NCI-H1930 (cell line): ENCODE measurements at regions not wholly inside any gene's neighbourhood (a gene's known extent, or its start where the extent isn't known, plus 50 kb on each side); places are given as distances from the start of the nearest gene placed in this dataset.
"Not testable (repeated sequence)": the region's sequence is repeated elsewhere in the genome, so short reads cannot be mapped to it uniquely, and the experiment has no call there.

Experiments used
- DNase-seq, 2 experiments: peaks; one replicate each; lab custom pipeline; 2025; lab: John Stamatoyannopoulos, UW

DNA sequence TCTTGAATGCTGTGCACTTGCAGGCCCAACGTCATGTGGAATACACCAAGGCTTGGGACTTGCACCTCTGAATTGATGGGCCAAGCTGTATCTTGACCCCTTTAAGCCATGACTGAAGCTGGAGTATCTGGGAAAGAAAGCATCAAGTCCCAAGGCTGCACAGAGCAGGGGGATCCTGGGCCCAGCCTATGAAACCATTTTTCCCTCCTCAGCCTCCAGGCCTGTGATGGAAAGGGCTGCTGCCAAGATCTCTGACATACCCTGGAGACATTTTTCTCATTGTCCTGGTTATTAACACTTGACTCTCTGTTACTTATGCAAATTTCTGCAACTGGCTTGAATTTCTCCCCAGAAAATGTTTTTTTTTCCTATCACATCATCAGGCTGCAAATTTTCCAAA lies 174.0 kb upstream of the SNX2 start:
- no peak for DNase-seq

DNA sequence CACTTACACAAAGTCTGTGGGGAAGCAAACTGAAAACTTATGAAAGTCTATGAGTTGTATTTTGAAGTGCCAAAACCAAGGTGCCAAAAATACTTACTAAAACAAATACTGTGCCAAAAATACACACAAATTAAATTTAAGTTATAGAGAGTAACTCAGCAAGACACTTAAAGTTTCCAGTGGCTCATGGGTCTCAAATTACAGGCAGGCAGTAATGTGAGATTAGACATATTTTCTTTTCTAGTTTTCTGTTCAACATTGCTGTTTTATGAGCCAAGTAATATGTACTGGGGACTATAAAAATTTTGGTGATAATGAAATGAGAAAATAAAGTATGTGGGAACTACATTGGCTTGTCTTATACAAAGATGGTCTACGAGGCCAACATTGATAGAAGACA lies 172.2 kb upstream of the SNX2 start:
- DNase-seq, result no peak

DNA sequence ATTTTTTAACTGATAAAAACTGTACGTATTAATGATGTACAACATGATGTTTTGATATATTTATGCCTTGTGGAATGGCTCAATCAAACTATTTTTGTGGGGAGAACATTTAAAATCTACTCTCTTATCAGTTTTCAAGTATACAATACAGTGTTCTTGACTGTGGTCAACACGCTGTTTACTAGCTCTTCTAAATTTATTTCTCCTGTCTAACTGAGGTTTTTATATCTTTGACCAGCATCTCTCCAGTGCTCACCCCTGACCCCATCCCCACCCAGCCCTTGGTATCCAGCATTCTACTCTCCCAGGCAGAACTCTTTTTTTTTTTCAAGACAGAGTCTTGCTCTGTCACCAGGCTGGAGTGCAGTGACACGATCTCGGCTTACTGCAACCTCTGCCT lies 169.6 kb upstream of the SNX2 start:
- DNase-seq, result no peak

DNA sequence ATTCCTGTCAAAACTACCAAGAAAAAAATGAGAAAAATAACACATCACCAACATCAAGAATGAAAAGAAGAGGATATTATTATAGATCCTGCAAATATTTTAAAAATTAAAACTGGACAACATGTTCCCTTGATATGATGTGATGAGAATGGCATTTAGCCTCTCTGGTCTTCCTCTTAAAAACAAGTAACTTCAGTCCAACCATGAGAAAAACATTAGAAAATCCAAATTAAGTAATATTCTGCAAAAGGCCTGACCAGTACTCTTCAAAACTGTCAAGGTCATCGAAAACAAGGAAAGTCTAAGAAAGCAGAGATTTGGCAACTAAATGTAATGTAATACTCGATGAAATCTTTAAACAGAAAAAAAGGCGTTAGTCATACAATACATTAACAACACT lies 167.1 kb upstream of the SNX2 start:
- no peak for DNase-seq

DNA sequence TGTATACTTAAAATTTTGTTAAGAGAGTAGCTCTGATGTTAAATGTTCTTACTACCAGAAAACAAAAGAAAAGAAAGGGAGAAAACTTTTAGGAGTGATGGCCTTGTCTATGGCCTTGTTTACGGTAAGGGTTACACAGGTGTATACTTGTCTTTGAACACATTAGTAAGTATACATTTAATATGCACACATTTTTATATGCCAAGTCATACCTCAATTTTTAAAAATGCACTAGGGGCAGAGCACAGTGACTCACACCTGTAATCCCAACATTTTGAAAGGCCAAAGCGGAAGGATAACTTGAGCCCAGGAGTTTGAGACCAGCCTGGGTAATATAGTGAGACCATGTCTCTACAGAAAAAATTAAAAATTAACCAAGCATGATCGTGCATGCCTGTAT lies 166.7 kb upstream of the SNX2 start:
- no peak for DNase-seq

DNA sequence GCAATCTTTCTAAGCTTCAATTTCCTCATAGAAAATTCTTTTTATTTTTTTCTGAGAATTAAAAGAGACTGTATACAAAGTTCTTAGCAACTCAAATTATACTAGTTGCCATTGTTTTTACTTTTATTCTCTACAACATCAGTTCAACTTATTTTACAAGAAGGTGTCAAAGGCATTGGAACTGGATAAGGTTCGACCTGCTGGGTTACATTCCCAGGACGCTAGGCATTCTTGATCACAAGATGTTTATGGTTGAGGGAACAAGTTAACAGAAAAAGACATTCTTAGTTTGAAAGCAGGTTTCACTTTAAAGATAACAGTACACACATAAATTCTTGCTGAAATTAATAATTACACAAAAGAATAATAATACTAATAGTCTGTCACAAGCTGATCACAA lies 163.5 kb upstream of the SNX2 start:
- no peak for DNase-seq

DNA sequence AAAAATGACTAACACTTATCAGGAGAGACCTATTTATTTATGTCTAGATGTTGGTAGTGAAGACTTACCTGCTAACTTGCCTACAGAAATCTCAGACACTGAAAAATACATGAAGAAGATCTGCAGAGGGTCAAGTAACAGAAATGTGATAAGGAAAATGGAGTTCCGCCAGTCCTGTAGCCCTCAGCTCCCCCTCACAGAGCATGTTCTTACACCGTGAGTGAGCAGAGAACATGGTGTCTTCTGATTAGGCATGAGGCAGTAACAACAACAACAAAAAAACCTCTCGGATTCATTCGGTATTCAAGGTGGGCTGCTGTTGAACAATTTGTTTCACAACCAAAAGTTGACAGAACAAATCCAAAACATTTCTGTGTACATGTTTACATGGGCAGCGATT lies 162.0 kb upstream of the SNX2 start:
- DNase-seq, result no peak

DNA sequence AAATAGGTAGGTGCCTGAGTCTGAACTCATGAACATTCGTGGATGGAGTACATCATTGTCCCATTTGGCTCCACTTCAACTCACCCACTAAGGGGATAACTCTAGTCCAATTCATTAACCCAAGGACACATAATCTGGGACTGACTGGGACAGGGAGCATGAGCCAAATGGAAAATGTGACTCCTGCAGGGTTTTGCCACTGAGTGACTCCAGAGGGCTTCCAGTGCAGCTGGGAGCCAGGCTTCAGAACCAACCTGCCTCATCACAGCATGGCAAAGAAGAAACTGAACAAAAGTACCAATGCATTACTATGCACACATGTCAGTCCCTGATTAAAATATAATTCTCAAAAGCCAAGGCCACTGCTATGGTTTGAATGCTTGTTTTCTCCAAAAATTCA lies 159.7 kb upstream of the SNX2 start:
- no peak for DNase-seq

DNA sequence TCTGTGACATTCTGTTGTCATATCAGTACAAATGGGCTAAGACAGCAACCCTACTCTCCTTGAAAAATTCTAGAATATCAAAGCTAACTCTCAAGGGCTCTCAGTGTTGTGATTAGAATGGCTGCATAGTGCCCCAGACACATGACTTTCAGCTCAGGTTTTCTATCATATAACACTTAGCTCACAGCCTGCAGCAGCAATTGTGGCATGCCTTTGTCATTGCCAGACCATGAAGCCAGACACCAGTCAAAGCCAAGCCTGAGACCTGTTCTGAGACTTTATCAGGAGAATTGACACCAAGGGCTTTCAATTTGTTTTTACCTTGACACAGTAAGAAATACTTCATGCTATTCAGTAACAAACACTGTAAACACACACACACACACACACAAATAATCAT lies 159.0 kb upstream of the SNX2 start:
- no peak for DNase-seq

DNA sequence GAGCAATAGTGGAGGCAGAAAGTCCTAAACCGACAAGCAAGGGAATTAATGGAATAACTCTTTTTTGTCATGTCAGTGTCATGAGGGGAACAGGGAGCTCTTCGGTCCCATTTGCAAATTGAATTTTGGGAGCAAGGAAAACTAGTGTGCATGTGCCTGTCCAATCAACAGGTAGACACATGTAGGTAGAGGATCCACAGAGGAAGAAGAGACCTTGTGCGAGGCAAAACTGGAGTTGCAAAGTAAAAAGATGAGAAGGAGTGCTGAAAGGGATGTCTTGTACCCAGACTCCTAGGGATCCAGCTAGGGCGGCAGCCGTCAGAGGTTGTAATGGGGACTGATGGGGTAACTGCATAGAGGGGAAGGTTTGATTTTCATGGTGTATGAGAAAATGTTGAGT lies 156.8 kb upstream of the SNX2 start:
- not testable (repeated sequence) for DNase-seq

DNA sequence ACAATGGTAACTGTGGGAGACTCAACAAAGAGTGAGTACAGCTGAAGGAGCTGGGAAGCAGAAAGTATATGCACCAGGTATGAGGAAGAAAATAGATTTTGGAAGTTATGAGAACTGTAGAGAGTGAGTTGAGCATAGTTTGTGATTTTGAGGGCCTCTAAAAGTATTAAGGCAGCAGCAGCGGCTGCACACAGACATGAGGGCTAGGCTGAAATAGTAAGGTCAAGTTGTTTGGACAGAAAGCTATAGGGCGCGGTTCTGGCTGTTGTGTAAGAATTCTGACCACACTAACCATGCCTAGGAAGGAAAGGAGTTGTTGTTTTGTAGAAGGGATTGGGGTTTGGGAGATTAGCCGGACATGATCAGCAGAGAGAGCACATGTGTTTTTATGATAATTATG lies 154.1 kb upstream of the SNX2 start:
- not testable (repeated sequence) for DNase-seq

DNA sequence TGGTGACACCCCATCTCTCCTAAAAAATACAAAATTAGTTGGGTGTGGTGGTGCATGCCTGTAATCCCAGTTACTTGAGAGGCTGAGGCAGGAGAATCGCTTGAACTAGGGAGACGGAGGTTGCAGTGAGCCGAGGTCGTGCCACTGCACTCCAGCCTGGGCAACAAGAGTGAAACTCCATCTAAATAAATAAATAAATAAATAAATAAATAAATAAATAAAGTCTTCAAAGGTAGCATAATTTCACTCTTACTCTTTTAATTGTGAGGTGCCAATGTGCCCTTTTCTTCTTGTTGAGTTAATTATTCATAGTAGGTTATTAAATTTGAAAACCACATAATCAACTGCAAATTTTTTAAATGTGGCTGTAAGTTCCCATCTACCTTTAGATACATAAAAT lies 146.2 kb upstream of the SNX2 start:
- DNase-seq, result not testable (repeated sequence)

DNA sequence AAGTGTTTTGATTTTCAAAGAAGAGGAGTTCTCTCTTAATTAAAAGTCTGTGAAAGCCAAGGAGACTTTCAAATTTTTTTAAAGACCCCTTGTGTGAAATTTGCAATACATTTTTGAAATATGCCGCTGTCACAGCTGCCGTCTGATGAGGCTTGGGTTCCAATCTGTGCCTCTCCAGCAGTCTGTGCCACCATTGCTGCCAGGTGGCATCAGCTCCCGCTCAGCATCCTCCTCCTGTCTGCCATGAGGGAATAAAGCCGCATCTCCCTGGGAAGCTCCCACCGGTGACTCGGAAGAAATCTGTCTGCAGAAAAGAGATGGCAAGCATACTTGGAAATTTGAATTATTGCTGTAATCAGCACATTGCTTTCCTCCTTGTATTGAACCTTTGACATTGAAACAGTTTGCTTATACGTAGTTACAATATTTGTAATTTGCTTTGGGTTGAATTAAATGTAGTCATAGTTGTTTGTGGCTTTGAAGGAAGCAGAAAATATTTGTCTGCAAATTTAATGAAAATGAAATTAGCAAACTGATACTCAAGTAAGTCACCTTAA lies 145.7 kb upstream of the SNX2 start:
- no peak for DNase-seq

DNA sequence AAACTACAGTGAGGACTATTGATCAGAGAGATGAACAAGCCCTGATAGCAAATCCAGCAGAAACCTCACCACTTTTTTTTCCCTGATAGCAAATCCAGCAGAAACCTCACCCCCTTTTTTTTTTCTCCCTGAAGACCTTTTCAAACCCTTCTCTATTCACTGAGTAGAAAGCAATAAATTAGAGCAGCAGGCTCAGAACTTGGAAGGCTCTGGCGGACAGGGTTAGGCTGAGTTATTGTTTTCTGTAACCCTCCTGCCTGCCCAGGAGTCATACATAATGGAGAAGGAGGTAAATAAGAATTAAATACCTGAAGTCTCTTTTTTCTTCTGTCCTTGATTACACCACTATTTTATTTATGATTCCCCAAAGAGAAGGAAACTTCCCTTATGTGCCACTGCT lies 136.3 kb upstream of the SNX2 start:
- DNase-seq, result no peak

DNA sequence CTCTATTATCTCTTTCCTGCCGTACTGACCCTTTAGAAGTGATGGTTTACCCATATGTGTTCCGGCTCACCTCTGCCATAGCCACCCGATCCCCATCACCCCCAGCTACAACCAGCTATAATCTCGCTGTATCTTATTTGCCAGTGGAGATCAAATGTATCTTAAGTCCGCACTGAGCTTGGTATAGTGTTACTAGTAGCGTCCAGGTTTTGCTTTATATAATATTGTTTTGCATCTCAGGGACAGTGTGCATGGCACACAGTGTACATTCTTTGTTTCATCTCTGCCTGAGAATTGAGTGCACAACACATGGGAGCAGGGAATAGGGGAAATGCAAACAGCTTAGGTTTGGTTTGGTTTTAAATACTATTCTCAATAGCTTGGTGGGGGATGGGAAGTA lies 135.8 kb upstream of the SNX2 start:
- no peak for DNase-seq

DNA sequence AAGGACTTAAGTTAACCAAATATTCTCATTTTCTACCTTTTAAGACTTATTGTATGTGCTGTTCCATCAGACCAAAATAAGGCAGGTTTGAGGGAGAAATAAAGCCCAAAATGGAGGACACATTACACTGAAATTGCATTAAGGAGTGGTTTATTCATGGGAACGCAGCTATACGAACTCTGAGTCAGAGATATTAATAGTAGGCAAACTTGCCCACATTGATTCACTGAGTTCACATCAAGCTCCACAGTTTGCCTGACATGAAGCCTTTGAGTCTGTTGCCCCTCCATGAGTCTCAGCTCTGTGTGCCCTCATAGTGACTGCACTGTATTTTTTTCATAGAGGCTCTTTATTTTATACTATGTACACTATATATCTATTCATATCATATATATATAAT lies 135.0 kb upstream of the SNX2 start:
- no peak for DNase-seq

DNA sequence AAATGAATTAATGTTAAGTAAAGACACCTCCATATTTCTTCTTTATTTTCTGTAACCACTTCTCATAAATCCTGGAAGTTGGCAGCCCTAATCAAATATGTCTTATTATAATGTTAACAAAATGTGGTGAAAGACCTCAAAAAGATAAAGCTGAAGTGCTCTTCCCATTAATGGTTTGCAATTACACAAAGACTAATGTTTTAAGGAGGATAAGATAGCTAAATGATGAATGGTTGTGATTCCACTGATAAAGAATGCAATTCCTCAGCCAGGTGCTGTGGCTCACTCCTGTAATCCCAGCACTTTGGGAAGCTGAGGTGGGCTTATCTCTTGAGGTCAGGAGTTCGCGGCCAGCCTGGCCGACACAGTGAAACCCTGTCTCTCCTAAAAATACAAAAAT lies 125.8 kb upstream of the SNX2 start:
- DNase-seq, result no peak

DNA sequence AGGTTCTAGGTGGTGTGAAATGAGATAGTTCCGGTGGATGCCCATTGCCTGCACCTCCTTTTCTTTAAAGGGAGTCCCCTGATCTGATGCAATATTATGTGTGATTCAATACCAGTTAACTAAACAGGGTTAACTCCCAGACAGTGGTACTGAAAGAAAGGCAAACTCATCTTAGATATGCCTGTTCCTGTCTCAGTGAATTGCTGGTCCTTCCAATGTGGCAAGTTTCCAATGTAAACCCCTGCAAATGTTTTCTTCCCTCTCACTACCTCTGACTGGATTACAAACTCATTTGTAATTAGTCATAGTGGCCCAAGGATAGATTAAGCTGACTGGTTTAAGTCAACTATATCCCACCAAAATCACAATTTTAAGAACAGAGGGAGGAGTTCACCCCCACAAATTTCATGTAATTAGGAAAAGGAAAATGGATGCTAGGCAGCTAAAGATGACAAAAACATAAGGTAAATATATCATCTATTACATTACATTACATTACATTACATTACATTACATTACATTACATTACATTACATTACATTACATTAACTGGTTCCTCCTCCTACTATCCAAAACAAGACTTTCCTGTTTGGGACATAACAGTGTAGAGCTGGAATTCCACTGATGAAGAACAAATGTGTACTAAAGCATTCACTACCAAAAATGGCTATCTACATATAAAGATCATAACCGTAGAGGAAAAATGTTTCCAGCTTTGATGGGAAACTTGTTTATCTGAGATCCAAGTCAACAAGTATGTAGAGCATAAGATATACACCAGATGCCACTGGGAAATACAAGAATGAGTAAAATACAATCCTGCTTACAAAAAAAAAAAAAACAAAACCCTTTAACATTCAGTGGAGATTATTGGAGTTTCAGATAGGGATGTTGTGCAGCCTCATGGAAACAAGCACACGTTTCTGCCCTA lies 121.5 kb upstream of the SNX2 start:
- DNase-seq, result no peak

DNA sequence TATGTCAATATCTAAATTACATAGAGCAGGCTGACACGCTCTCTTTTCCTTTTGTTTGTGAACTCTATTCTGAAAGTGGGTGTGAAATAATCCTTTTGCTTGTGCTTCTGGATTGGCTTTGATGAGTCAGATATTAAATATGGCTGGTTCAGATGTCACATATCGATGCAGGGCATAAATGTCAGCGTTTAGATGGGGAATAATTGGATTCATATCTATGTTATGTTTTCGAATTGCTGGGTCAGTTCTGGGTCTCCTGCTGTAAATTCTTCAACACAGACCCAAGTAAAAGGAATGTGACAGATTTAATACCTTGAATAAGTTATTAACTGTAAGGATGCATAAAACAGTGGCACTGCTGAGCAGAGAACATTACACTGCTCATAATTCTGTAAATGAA lies 118.7 kb upstream of the SNX2 start:
- no peak for DNase-seq

DNA sequence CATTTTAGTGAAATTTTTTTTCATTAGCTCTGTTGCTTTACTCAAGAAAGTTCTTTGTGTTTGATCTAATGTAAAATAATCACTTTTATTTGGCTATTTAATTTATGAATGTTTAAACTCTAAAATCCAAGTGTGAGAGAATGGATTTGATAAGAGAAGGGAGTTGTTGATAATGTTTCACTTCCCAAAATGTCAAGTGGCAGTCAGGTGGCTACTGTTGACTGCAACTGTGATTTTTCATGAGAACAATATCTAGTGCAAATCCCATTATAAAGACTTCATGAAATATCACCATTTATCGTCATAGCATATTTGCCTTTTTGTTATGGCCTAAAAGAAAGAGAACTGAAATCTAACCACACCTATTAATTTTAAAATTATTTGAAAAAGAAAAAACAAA lies 118.3 kb upstream of the SNX2 start:
- no peak for DNase-seq

DNA sequence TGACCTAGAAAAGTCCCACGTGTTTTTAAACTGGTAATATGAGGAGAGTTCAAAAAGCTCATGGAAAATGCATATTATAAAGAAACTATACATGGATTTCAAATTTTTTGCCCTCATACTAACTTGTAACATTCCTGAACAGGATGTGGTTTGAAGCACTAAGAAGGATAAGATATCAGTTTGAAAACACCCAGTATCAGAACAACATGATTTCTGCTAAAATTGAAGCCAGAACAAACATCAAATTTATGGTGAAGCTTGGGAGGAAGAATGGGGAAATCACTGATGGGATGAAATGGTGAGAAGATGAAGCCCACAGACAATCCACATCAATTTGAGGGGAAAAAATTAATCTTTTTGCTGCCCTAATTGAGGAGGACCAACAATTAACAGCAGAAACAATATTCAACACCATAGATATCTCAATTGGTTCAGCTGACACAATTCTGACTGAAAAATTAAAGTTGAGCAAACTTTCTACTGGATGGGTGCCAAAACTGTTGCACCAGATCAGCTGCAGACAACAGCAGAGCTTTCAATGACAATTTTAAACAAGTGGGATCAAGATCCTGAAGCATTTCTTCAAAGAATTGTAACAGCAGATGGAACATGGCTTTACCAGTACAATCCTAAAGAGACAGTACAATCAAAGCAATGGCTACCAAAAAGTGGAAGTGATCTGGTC lies 113.2 kb upstream of the SNX2 start:
- no peak for DNase-seq

DNA sequence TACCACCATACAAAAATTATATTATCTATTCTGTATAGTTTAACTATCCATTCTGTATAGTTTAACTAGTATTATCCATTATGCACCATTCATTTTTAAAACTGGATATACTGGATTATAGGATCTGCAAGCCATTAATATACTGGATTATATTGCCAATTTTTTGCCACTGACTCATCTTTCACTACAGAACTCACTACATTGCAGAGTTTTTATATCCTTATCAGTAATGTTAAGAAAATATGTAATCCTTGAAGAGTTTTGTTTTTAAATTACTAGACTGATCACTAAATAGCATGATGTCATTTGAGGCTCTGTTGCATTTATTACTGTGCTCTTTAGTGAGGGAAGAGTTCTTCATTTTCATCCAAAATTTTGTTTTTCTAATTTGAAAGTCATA lies 109.8 kb upstream of the SNX2 start:
- no peak for DNase-seq

DNA sequence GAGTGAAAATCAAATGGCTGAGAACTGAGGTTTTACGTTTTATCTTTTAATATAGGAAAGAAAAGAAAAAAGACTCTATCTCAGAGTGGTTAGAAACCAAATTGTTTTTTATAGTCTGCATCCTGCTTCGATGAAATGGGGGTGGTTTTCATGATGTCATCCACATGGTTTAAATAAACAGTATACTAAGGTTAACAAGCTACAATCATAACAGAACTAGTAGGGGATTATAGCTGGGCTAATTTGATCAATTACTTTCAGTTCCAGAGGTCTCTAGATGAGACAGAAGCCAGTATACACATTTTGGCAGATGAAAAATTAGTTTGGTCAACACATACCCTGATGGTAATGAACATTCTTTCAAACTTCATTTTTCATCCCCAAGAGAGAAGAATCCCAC lies 106.3 kb upstream of the SNX2 start:
- no peak for DNase-seq
